Thyroid gland (tissue), 4 donors: ENCODE measurements at regions not wholly inside any gene's neighbourhood (a gene's known extent, or its start where the extent isn't known, plus 50 kb on each side); places are given as distances from the start of the nearest gene placed in this dataset.
"Not testable (repeated sequence)": the region's sequence is repeated elsewhere in the genome, so short reads cannot be mapped to it uniquely, and the experiment has no call there.

Experiments
- DNase-seq, 2 donors: peaks; one replicate each; pipeline ENCODE4 v3.0.0-alpha.2; 2019
- H3K27ac ChIP-seq, 3 donors: fragments of 200-600 bp; sonication (generic); 1 replicate in 2 of 3; 2 replicates in 1 of 3; pipeline ENCODE4 v1.5.1; 2016 to 2019; ENCODE audit warnings: mild to moderate bottlenecking in 1 of 3, moderate library complexity in 1 of 3
- H3K27me3 ChIP-seq: fragments of 200-600 bp; sonication (generic); one replicate; pipeline ENCODE4 v1.5.1; 2019
- H3K36me3 ChIP-seq, 2 donors: fragments of 200-600 bp; sonication (generic); one replicate each; pipeline ENCODE4 v1.5.1; 2016 to 2019
- H3K4me1 ChIP-seq, 2 donors: fragments of 200-600 bp; sonication (generic); one replicate each; pipeline ENCODE4 v1.5.1; 2017 to 2019
- H3K4me3 ChIP-seq, 3 donors: fragments of 200-600 bp; sonication (generic); replicated peaks in 1 of 3; 1 replicate in 2 of 3; 2 replicates in 1 of 3; pipeline ENCODE4 v1.5.1; 2016; ENCODE audit warnings: mild to moderate bottlenecking in 1 of 3
- H3K9me3 ChIP-seq: fragments of 200-600 bp; sonication (generic); one replicate; pipeline ENCODE4 v1.5.1; 2017
- WGBS, 2 donors: methylation state at CpG; one replicate each; pipeline ENCODE4 v1.1.5; 2017; 5-methylcytosine and 5-hydroxymethylcytosine counted together
- intact Hi-C: fragments of 100-400 bp; cut with DNase I; formaldehyde crosslinking; loops from one replicate; pipeline ENCODE4 v1.15.1; 2023

DNA sequence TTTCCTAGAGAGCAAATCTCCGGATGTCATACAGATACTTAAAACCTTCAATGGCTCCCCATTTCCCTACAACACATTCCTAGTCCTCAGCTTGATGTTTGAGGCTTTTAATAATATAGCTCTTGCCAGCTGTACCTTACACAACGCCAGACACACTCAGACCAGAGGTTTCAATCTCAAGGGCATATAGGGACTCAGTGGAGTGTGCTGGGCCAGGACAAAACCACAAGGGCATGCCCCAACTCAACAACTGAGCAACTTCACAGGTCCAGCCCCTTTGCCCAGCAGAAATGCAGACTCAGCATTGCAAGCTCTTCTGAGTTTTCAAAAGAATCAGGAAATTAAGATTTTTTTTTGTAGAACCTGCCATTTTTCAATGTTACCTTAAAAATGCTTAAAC is 95.4 kb upstream of the RRN3 start:
- intact Hi-C loops, H3K27me3 ChIP-seq, DNase-seq, H3K27ac ChIP-seq, H3K9me3 ChIP-seq, H3K36me3 ChIP-seq, H3K4me3 ChIP-seq, H3K4me1 ChIP-seq: not testable (repeated sequence)
- WGBS, 2 donors = no CpG with 5 or more reads among the region's 2 CpGs
